Keratinocyte (primary cell): ENCODE measurements at regions not wholly inside any gene's neighbourhood (a gene's known extent, or its start where the extent isn't known, plus 50 kb on each side); places are given as distances from the start of the nearest gene placed in this dataset.

Experiments used
- DNase-seq: peaks from one replicate; pipeline ENCODE4 v3.0.0-alpha.2; 2011; ENCODE audit warnings: low read depth, missing footprints, low spot score
- FAIRE-seq: peaks from 2 replicates; lab custom pipeline; 2011; peaks lifted over from hg19 to GRCh38; lab: Jason Lieb, UNC
- H2AFZ ChIP-seq: 2 replicates; pipeline ENCODE4 v1.6.0; 2012; ENCODE audit warnings: low read length, control low read depth, inconsistent platforms; ENCODE audit not compliant: control insufficient read depth
- H3K27ac ChIP-seq: 2 replicates; pipeline ENCODE4 v1.5.1; 2011; ENCODE audit warnings: low read length; ENCODE audit not compliant: control insufficient read depth, insufficient read depth
- H3K27me3 ChIP-seq: 3 replicates; pipeline ENCODE4 v1.6.0; 2011; ENCODE audit warnings: low read length; ENCODE audit not compliant: control insufficient read depth, insufficient read depth; ENCODE audit errors: extremely low read depth
- H3K36me3 ChIP-seq, 2 experiments: 2 replicates in 1 of 2; 3 replicates in 1 of 2; pipeline ENCODE4 v1.5.1; 2011; ENCODE audit warnings: low read length in 2 of 2, mild to moderate bottlenecking in 1 of 2; ENCODE audit not compliant: control insufficient read depth in 2 of 2, insufficient read depth in 2 of 2; ENCODE audit errors: extremely low read depth in 1 of 2
- H3K4me1 ChIP-seq: 3 replicates; pipeline ENCODE4 v1.5.1; 2011; ENCODE audit warnings: low read length; ENCODE audit not compliant: control insufficient read depth, insufficient read depth; ENCODE audit errors: extremely low read depth
- H3K4me2 ChIP-seq: 3 replicates; pipeline ENCODE4 v1.6.0; 2011; ENCODE audit warnings: low read depth, low read length; ENCODE audit not compliant: control insufficient read depth, insufficient read depth; ENCODE audit errors: extremely low read depth
- H3K4me3 ChIP-seq, 3 experiments: fragments of 200-600 bp in 1 of 3; sonication (generic) in 1 of 3; 2 replicates in 2 of 3; 3 replicates in 1 of 3; pipeline ENCODE4 v1.5.1; 2011 to 2016; ENCODE audit warnings: low read length in 3 of 3, mild to moderate bottlenecking in 3 of 3, control low read depth in 2 of 3, inconsistent platforms in 1 of 3, low read depth in 1 of 3, mixed read lengths in 1 of 3, mixed run types in 1 of 3, moderate library complexity in 1 of 3; ENCODE audit not compliant: control insufficient read depth in 2 of 3, insufficient read depth in 2 of 3; ENCODE audit errors: extremely low read depth in 1 of 3
- H3K79me2 ChIP-seq: 2 replicates; pipeline ENCODE4 v1.6.0; 2012; ENCODE audit warnings: low read length; ENCODE audit not compliant: control insufficient read depth, insufficient read depth
- H3K9ac ChIP-seq: 3 replicates; pipeline ENCODE4 v1.6.0; 2011; ENCODE audit warnings: low read length; ENCODE audit not compliant: control insufficient read depth, insufficient read depth; ENCODE audit errors: extremely low read depth
- H3K9me1 ChIP-seq: 3 replicates; pipeline ENCODE4 v1.6.0; 2011; ENCODE audit warnings: low read length; ENCODE audit not compliant: control insufficient read depth, insufficient read depth; ENCODE audit errors: extremely low read depth
- H3K9me3 ChIP-seq: 2 replicates; pipeline ENCODE4 v1.5.1; 2012; ENCODE audit warnings: low read depth, low read length; ENCODE audit not compliant: control insufficient read depth
- H4K20me1 ChIP-seq: 3 replicates; pipeline ENCODE4 v1.6.0; 2011; ENCODE audit warnings: low read length; ENCODE audit not compliant: control insufficient read depth, insufficient read depth; ENCODE audit errors: extremely low read depth
- EZH2 ChIP-seq: IDR thresholded peaks from one replicate; pipeline ENCODE4 v1.6.1; 2012; ENCODE audit warnings: inconsistent platforms, mild to moderate bottlenecking, low read length, moderate library complexity
- dilution Hi-C: fragments of 300-500 bp; cut with MboI; formaldehyde crosslinking; loops from one replicate; pipeline ENCODE4 v1.7.0; 2020; ENCODE audit warnings: low sequenced_read_pairs; ENCODE audit not compliant: extremely low pct_ligation_motif_present
- TF ChIP-seq, protein P1 (sequence below), 3 experiments: IDR thresholded peaks in 1 of 3; conservative IDR thresholded peaks in 1 of 3; optimal IDR thresholded peaks in 1 of 3; 2 replicates in 2 of 3; 3 replicates in 1 of 3; pipeline versions ENCODE3 to v1.5.1; 2011; ENCODE audit warnings: low read length in 3 of 3, mild to moderate bottlenecking in 3 of 3, moderate library complexity in 2 of 3, control low read depth in 1 of 3, inconsistent platforms in 1 of 3; ENCODE audit not compliant: insufficient read depth in 2 of 3; ENCODE audit errors: extremely low read depth in 1 of 3

- Histone ChIP-seq H3K36me3 (no peaks in the 10 kb centered on the region), H3K27ac (no peak overlapping the region), H3K9me3 (no peaks in the 10 kb centered on the region), H3K4me3 (no peak overlapping the region), H3K9ac (no peak overlapping the region), H3K4me1 (no peaks in the 10 kb centered on the region), H4K20me1 (no peaks in the 10 kb centered on the region), H3K9me1 (peaks cover 2% of the 10 kb centered on the region), H3K79me2 (no peaks in the 10 kb centered on the region), H3K4me2 (no peak overlapping the region), H2AFZ (no peak overlapping the region), H3K27me3 (no peaks in the 10 kb centered on the region)
- FAIRE-seq (no peak), DNase-seq (no peak)
- TF ChIP-seq, protein P1, sequence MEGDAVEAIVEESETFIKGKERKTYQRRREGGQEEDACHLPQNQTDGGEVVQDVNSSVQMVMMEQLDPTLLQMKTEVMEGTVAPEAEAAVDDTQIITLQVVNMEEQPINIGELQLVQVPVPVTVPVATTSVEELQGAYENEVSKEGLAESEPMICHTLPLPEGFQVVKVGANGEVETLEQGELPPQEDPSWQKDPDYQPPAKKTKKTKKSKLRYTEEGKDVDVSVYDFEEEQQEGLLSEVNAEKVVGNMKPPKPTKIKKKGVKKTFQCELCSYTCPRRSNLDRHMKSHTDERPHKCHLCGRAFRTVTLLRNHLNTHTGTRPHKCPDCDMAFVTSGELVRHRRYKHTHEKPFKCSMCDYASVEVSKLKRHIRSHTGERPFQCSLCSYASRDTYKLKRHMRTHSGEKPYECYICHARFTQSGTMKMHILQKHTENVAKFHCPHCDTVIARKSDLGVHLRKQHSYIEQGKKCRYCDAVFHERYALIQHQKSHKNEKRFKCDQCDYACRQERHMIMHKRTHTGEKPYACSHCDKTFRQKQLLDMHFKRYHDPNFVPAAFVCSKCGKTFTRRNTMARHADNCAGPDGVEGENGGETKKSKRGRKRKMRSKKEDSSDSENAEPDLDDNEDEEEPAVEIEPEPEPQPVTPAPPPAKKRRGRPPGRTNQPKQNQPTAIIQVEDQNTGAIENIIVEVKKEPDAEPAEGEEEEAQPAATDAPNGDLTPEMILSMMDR (optimal IDR thresholded peaks at IDR 0.05 in 1 of 3, IDR thresholded peaks at IDR 0.05 in 1 of 3, conservative IDR thresholded peaks at IDR 0.05 in 1 of 3; ENCODE audit: extremely low read depth in 1 of 3, insufficient read depth in 2 of 3, low read length in 3 of 3): no peak
- no peak for TF ChIP-seq EZH2
- dilution Hi-C loops: no loop called here
Measured at GRCh38 chr6:21467091-21467490, 126.5 kb upstream of the SOX4 start.

GRCh38 chr6:21468461-21468860, 125.1 kb upstream of the SOX4 start:
- Histone ChIP-seq H3K9me1 (peaks cover 2% of the 10 kb centered on the region), H3K9ac (no peak overlapping the region), H4K20me1 (no peaks in the 10 kb centered on the region), H3K27ac (no peak overlapping the region), H3K9me3 (no peaks in the 10 kb centered on the region), H3K27me3 (no peaks in the 10 kb centered on the region), H2AFZ (no peak overlapping the region), H3K4me2 (no peak overlapping the region), H3K79me2 (no peaks in the 10 kb centered on the region), H3K36me3 (no peaks in the 10 kb centered on the region), H3K4me3 (no peak overlapping the region), H3K4me1 (no peaks in the 10 kb centered on the region)
- DNase-seq (no peak), FAIRE-seq (no peak)
- dilution Hi-C loops: no loop called here
- TF ChIP-seq, protein P1 (optimal IDR thresholded peaks at IDR 0.05 in 1 of 3, IDR thresholded peaks at IDR 0.05 in 1 of 3, conservative IDR thresholded peaks at IDR 0.05 in 1 of 3; ENCODE audit: extremely low read depth in 1 of 3, insufficient read depth in 2 of 3, low read length in 3 of 3): no peak
- no peak for TF ChIP-seq EZH2
